ENCODE measurements at regions not wholly inside any gene's neighbourhood (a gene's known extent, or its start where the extent isn't known, plus 50 kb on each side); places are given as distances from the start of the nearest gene placed in this dataset.
"Not testable (repeated sequence)": the region's sequence is repeated elsewhere in the genome, so short reads cannot be mapped to it uniquely, and the experiment has no call there.

- not testable (repeated sequence) for H3K4me3 ChIP-seq (ENCODE audit: extremely low read depth, insufficient read depth, low read length, poor library complexity, severe bottlenecking); H3K36me3 ChIP-seq (ENCODE audit: control insufficient read depth, insufficient read depth, low read length); H3K9me3 ChIP-seq (ENCODE audit: control insufficient read depth, low read length); H3K27ac ChIP-seq (ENCODE audit: low read depth, low read length, severe bottlenecking); H3K4me1 ChIP-seq (ENCODE audit: control insufficient read depth, insufficient read depth, low read length, poor library complexity, severe bottlenecking)
- 74 to 77% methylated on average over 3 of the region's 3 CpGs for WGBS, 2 experiments (ENCODE audit: insufficient coverage in 2 of 2)
Measured at GRCh38 chr7:106340247-106340596, 55.4 kb upstream of the NAMPT start.

- Histone ChIP-seq H3K4me1 (ENCODE audit: control insufficient read depth, insufficient read depth, low read length, poor library complexity, severe bottlenecking) (no peaks in the 10 kb centered on the region), H3K36me3 (ENCODE audit: control insufficient read depth, insufficient read depth, low read length) (no peaks in the 10 kb centered on the region), H3K27ac (ENCODE audit: low read depth, low read length, severe bottlenecking) (no peak overlapping the region), H3K9me3 (ENCODE audit: control insufficient read depth, low read length) (peaks cover 10% of the 10 kb centered on the region), H3K4me3 (ENCODE audit: extremely low read depth, insufficient read depth, low read length, poor library complexity, severe bottlenecking) (no peak overlapping the region)
- WGBS, 2 experiments (ENCODE audit: insufficient coverage in 2 of 2), result no CpG with 5 or more reads among the region's 1 CpG
Measured at GRCh38 chr7:106339513-106340246, 54.9 kb upstream of the NAMPT start.

DNA sequence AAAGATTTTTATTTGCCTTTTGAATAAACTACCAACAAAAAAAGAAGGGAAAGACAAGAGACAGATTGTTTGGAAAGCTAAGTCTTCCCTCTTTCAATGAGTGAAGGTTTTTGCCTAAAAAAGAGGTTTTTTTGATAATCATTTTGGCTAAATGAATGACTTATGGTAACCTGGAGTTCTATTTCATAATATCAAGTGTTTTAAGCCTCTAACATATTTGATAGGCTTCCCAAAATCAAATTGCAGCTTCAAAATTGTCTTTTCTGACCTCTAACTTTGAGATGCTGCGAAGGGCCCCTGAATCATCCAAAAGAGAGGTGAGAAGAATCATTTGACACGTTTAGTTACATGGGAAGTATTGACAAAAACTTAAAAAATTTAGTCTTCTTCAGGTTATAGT is 53.0 kb upstream of the NAMPT start:
- Histone ChIP-seq H3K36me3 (ENCODE audit: control insufficient read depth, insufficient read depth, low read length) (no peaks in the 10 kb centered on the region), H3K4me1 (ENCODE audit: control insufficient read depth, insufficient read depth, low read length, poor library complexity, severe bottlenecking) (no peaks in the 10 kb centered on the region), H3K4me3 (ENCODE audit: extremely low read depth, insufficient read depth, low read length, poor library complexity, severe bottlenecking) (no peak overlapping the region), H3K9me3 (ENCODE audit: control insufficient read depth, low read length) (peaks cover 10% of the 10 kb centered on the region), H3K27ac (ENCODE audit: low read depth, low read length, severe bottlenecking) (no peak overlapping the region)
- WGBS, 2 experiments (ENCODE audit: insufficient coverage in 2 of 2), result no CpG with 5 or more reads among the region's 2 CpGs

GRCh38 chr7:106335814-106336213 is 51.0 kb upstream of the NAMPT start:
- Histone ChIP-seq H3K4me1 (ENCODE audit: control insufficient read depth, insufficient read depth, low read length, poor library complexity, severe bottlenecking) (no peaks in the 10 kb centered on the region), H3K9me3 (ENCODE audit: control insufficient read depth, low read length) (peaks cover 5% of the 10 kb centered on the region), H3K36me3 (ENCODE audit: control insufficient read depth, insufficient read depth, low read length) (no peaks in the 10 kb centered on the region), H3K4me3 (ENCODE audit: extremely low read depth, insufficient read depth, low read length, poor library complexity, severe bottlenecking) (no peak overlapping the region), H3K27ac (ENCODE audit: low read depth, low read length, severe bottlenecking) (no peak overlapping the region)

All from mesodermal cell (in vitro differentiated cells).